HEK293 (cell line): ENCODE measurements at regions not wholly inside any gene's neighbourhood (a gene's known extent, or its start where the extent isn't known, plus 50 kb on each side); places are given as distances from the start of the nearest gene placed in this dataset.

Source experiments
- CTCF ChIA-PET: fragments of 350-600 bp; formaldehyde crosslinking; extraction: SDS; loops from one replicate; lab custom pipeline; 2021; ENCODE audit warnings: antibody characterized with exemption; lab: Yijun Ruan, JAX
- POLR2A ChIA-PET: fragments of 300-600 bp; formaldehyde crosslinking; extraction: SDS; loops from one replicate; lab custom pipeline; 2020; ENCODE audit warnings: antibody characterized with exemption, inconsistent platforms; lab: Yijun Ruan, JAX
- H3K27ac ChIP-seq: fragments of 200-500 bp; sonication (Bioruptor generic); 2 replicates; pipeline ENCODE4 v1.5.1; 2014; ENCODE audit warnings: low read depth, low read length, control low read depth, inconsistent platforms; ENCODE audit errors: extremely low read depth
- H3K36me3 ChIP-seq, 2 experiments: fragments of 200-500 bp in 1 of 2; sonication (Bioruptor generic) in 1 of 2; 1 replicate in 1 of 2; 2 replicates in 1 of 2; pipeline ENCODE4 v1.5.1; 2014 to 2017; ENCODE audit warnings: inconsistent platforms in 2 of 2, low read length in 2 of 2; ENCODE audit not compliant: control insufficient read depth in 2 of 2, insufficient read depth in 1 of 2
- H3K4me1 ChIP-seq: fragments of 200-500 bp; sonication (Bioruptor generic); 2 replicates; pipeline ENCODE4 v1.5.1; 2014; ENCODE audit warnings: mild to moderate bottlenecking, low read length, inconsistent platforms; ENCODE audit not compliant: control insufficient read depth, insufficient read depth
- H3K4me3 ChIP-seq: 2 replicates; pipeline ENCODE4 v1.5.1; 2011; ENCODE audit warnings: low read depth, mild to moderate bottlenecking, control low read depth, low read length, moderate library complexity
- H3K9me3 ChIP-seq: fragments of 200-500 bp; sonication (Bioruptor generic); 2 replicates; pipeline ENCODE4 v1.5.1; 2014; ENCODE audit warnings: low read depth, low read length, inconsistent platforms; ENCODE audit not compliant: control insufficient read depth, insufficient read depth
- AEBP2 ChIP-seq: fragments of 450-650 bp; formaldehyde crosslinking; IDR thresholded peaks from 2 replicates; pipeline ENCODE4 v1.5.1; 2016; ENCODE audit warnings: missing biosample characterization, missing genetic modification characterization, borderline replicate concordance
- ATF2 ChIP-seq: fragments of 450-650 bp; formaldehyde crosslinking; IDR thresholded peaks from 2 replicates; pipeline ENCODE4 v1.5.1; 2016; ENCODE audit warnings: missing biosample characterization, missing genetic modification characterization, low read depth
- KLF17 ChIP-seq: fragments of 450-650 bp; formaldehyde crosslinking; IDR thresholded peaks from 2 replicates; pipeline ENCODE4 v1.5.1; 2016; ENCODE audit warnings: missing biosample characterization, missing genetic modification characterization
- MYNN ChIP-seq: fragments of 450-650 bp; formaldehyde crosslinking; IDR thresholded peaks from 2 replicates; pipeline ENCODE4 v1.5.1; 2016; ENCODE audit warnings: missing biosample characterization, missing genetic modification characterization, borderline replicate concordance
- MZF1 ChIP-seq: fragments of 450-650 bp; formaldehyde crosslinking; IDR thresholded peaks from 2 replicates; pipeline ENCODE4 v1.5.1; 2017; ENCODE audit warnings: missing biosample characterization, missing genetic modification characterization, borderline replicate concordance
- OVOL3 ChIP-seq: fragments of 450-650 bp; formaldehyde crosslinking; IDR thresholded peaks from 2 replicates; pipeline ENCODE4 v1.5.1; 2016; ENCODE audit warnings: missing biosample characterization, missing genetic modification characterization
- PRDM6 ChIP-seq: fragments of 450-650 bp; formaldehyde crosslinking; IDR thresholded peaks from 2 replicates; pipeline ENCODE4 v1.5.1; 2017; ENCODE audit warnings: missing biosample characterization, missing genetic modification characterization
- SALL2 ChIP-seq: fragments of 450-650 bp; formaldehyde crosslinking; IDR thresholded peaks from 2 replicates; pipeline ENCODE4 v1.5.0; 2017; ENCODE audit warnings: missing biosample characterization, mild to moderate bottlenecking, missing genetic modification characterization, borderline replicate concordance
- TCF7L2 ChIP-seq: IDR thresholded peaks from 2 replicates; pipeline ENCODE4 v1.6.1; 2011; ENCODE audit warnings: low read depth, mild to moderate bottlenecking, inconsistent platforms, low read length, moderate library complexity, borderline replicate concordance
- TRIM28 ChIP-seq: IDR thresholded peaks from 2 replicates; pipeline ENCODE4 v1.6.1; 2011; ENCODE audit warnings: low read length, control low read depth, borderline replicate concordance
- YY2 ChIP-seq: fragments of 450-650 bp; formaldehyde crosslinking; IDR thresholded peaks from 2 replicates; pipeline ENCODE4 v1.5.1; 2016; ENCODE audit warnings: missing biosample characterization, missing genetic modification characterization
- ZBTB20 ChIP-seq: fragments of 450-650 bp; formaldehyde crosslinking; IDR thresholded peaks from 2 replicates; pipeline ENCODE4 v1.5.1; 2016; ENCODE audit warnings: missing biosample characterization, missing genetic modification characterization
- ZFP41 ChIP-seq: fragments of 450-650 bp; formaldehyde crosslinking; IDR thresholded peaks from 2 replicates; pipeline ENCODE4 v1.5.1; 2016; ENCODE audit warnings: missing biosample characterization, missing genetic modification characterization, borderline replicate concordance
- ZNF112 ChIP-seq: fragments of 450-650 bp; formaldehyde crosslinking; IDR thresholded peaks from 2 replicates; pipeline ENCODE4 v1.5.0; 2017; ENCODE audit warnings: missing biosample characterization, missing genetic modification characterization
- ZNF146 ChIP-seq: fragments of 450-650 bp; formaldehyde crosslinking; IDR thresholded peaks from 2 replicates; pipeline ENCODE4 v1.5.1; 2016; ENCODE audit warnings: missing biosample characterization, missing genetic modification characterization
- ZNF16 ChIP-seq: fragments of 450-650 bp; formaldehyde crosslinking; IDR thresholded peaks from 2 replicates; pipeline ENCODE4 v1.5.1; 2016; ENCODE audit warnings: low read depth, missing biosample characterization, missing genetic modification characterization
- ZNF214 ChIP-seq: fragments of 450-650 bp; formaldehyde crosslinking; IDR thresholded peaks from 2 replicates; pipeline ENCODE4 v1.5.1; 2017; ENCODE audit warnings: missing biosample characterization, mild to moderate bottlenecking, missing genetic modification characterization, borderline replicate concordance
- ZNF24 ChIP-seq: fragments of 450-650 bp; formaldehyde crosslinking; IDR thresholded peaks from 2 replicates; pipeline ENCODE4 v1.5.1; 2016; ENCODE audit warnings: missing biosample characterization, missing genetic modification characterization
- ZNF266 ChIP-seq: fragments of 450-650 bp; formaldehyde crosslinking; IDR thresholded peaks from 2 replicates; pipeline ENCODE4 v1.5.1; 2016; ENCODE audit warnings: missing biosample characterization, missing genetic modification characterization, low read depth
- ZNF416 ChIP-seq: fragments of 450-650 bp; formaldehyde crosslinking; IDR thresholded peaks from 2 replicates; pipeline ENCODE4 v1.5.1; 2016; ENCODE audit warnings: missing biosample characterization, missing genetic modification characterization
- ZNF426 ChIP-seq: fragments of 450-650 bp; formaldehyde crosslinking; IDR thresholded peaks from 2 replicates; pipeline ENCODE4 v1.5.1; 2017; ENCODE audit warnings: missing biosample characterization, missing genetic modification characterization, mild to moderate bottlenecking, inconsistent platforms, moderate library complexity
- ZNF488 ChIP-seq: fragments of 450-650 bp; formaldehyde crosslinking; IDR thresholded peaks from 2 replicates; pipeline ENCODE4 v1.5.1; 2016; ENCODE audit warnings: missing biosample characterization, missing genetic modification characterization
- ZNF501 ChIP-seq: fragments of 450-650 bp; formaldehyde crosslinking; IDR thresholded peaks from 2 replicates; pipeline ENCODE4 v1.5.1; 2016; ENCODE audit warnings: missing biosample characterization, missing genetic modification characterization
- ZNF510 ChIP-seq: fragments of 450-650 bp; formaldehyde crosslinking; IDR thresholded peaks from 2 replicates; pipeline ENCODE4 v1.5.1; 2018; ENCODE audit warnings: mild to moderate bottlenecking, missing genetic modification characterization, missing biosample characterization; ENCODE audit not compliant: insufficient replicate concordance
- ZNF544 ChIP-seq: fragments of 450-650 bp; formaldehyde crosslinking; IDR thresholded peaks from 2 replicates; pipeline ENCODE4 v1.5.0; 2017; ENCODE audit warnings: missing biosample characterization, missing genetic modification characterization
- ZNF580 ChIP-seq: fragments of 450-650 bp; formaldehyde crosslinking; IDR thresholded peaks from 2 replicates; pipeline ENCODE4 v1.5.1; 2016; ENCODE audit warnings: missing biosample characterization, missing genetic modification characterization
- ZNF670 ChIP-seq: fragments of 450-650 bp; formaldehyde crosslinking; IDR thresholded peaks from 2 replicates; pipeline ENCODE4 v1.5.1; 2016; ENCODE audit warnings: missing biosample characterization, missing genetic modification characterization, low read depth
- ZNF792 ChIP-seq: fragments of 450-650 bp; formaldehyde crosslinking; IDR thresholded peaks from 2 replicates; pipeline ENCODE4 v1.5.1; 2016; ENCODE audit warnings: missing biosample characterization, missing genetic modification characterization
- ZSCAN4 ChIP-seq: fragments of 450-650 bp; formaldehyde crosslinking; IDR thresholded peaks from 2 replicates; pipeline ENCODE4 v1.5.1; 2017; ENCODE audit warnings: missing biosample characterization, missing genetic modification characterization

GRCh38 chr4:19135895-19136633 lies 1114.5 kb upstream of the LCORL start:
- no peaks in the 10 kb centered on the region for H3K36me3 ChIP-seq
- TF ChIP-seq ZNF416 (tag by site-specific recombination) = no peak
- no peak for TF ChIP-seq ZNF16 (tag by site-specific recombination)
- no peak for TF ChIP-seq ZNF580 (tag by site-specific recombination)
- TF ChIP-seq ATF2 (tag by site-specific recombination) = no peak
- no peak for TF ChIP-seq ZNF488
- no peak for TF ChIP-seq ZNF510 (tag by site-specific recombination)
- TF ChIP-seq ZNF24 (tag by site-specific recombination) = no peak
- no peak for TF ChIP-seq AEBP2
- no peak for TF ChIP-seq OVOL3 (tag by site-specific recombination)
- TF ChIP-seq ZNF112 (tag by site-specific recombination) = no peak
- no peak for TF ChIP-seq TCF7L2
- TF ChIP-seq ZNF670 = no peak
- no peak for TF ChIP-seq ZBTB20
- no peak for TF ChIP-seq KLF17
- TF ChIP-seq MZF1 = no peak
- ChIA-PET CTCF (no interaction called here), POLR2A (no interaction called here)
- no peak overlapping the region for H3K4me3 ChIP-seq
- H3K4me1 ChIP-seq = no peaks in the 10 kb centered on the region
- no peaks in the 10 kb centered on the region for H3K9me3 ChIP-seq
- H3K27ac ChIP-seq = no peak overlapping the region

GRCh38 chr4:19134685-19135084 lies 1113.1 kb upstream of the LCORL start:
- H3K4me3 ChIP-seq = no peak overlapping the region
- H3K4me1 ChIP-seq = no peaks in the 10 kb centered on the region
- H3K36me3 ChIP-seq = no peaks in the 10 kb centered on the region
- no peaks in the 10 kb centered on the region for H3K9me3 ChIP-seq
- CTCF ChIA-PET = interaction anchor here (0.6 kb wide), 1 partner anchor 209 kb away, joined by 4 read pairs; no protein-coding TSS in a partner anchor
- H3K27ac ChIP-seq = no peak overlapping the region
- POLR2A ChIA-PET = no interaction called here
- TF ChIP-seq ZNF146 (tag by site-specific recombination) (no peak), ZNF24 (tag by site-specific recombination) (no peak), ZNF426 (tag by site-specific recombination) (no peak), PRDM6 (tag by site-specific recombination) (no peak), MYNN (tag by site-specific recombination) (no peak), SALL2 (tag by site-specific recombination) (no peak), YY2 (tag by site-specific recombination) (no peak), ZNF501 (no peak), ZNF792 (tag by site-specific recombination) (no peak), ZFP41 (tag by site-specific recombination) (no peak), ZSCAN4 (tag by site-specific recombination) (no peak), TRIM28 (no peak), ZNF214 (tag by site-specific recombination) (no peak), ZNF266 (no peak), ZNF544 (no peak)
